Endothelial cell of umbilical vein (primary cell): ENCODE measurements at regions not wholly inside any gene's neighbourhood (a gene's known extent, or its start where the extent isn't known, plus 50 kb on each side); places are given as distances from the start of the nearest gene placed in this dataset.

Experiments
- BruUV-seq: library from RNA; stranded (reverse); fragments of 400-500 nt; replicated peaks from 2 replicates; lab custom pipeline; 2021; lab: Mats Ljungman, UMichigan
- CTCF ChIA-PET: fragments of 300-600, 350-600 bp; sonication (Branson Sonifier 250); formaldehyde crosslinking; loops from one replicate; lab custom pipeline; 2021; ENCODE audit warnings: antibody characterized with exemption, inconsistent platforms; lab: Charles Lee
- POLR2A ChIA-PET: fragments of 300-600, 350-600 bp; sonication (Branson Sonifier 250); formaldehyde crosslinking; loops from one replicate; lab custom pipeline; 2021; ENCODE audit warnings: antibody characterized with exemption, inconsistent platforms; lab: Charles Lee
- DNase-seq: peaks from one replicate; pipeline ENCODE4 v3.0.0-alpha.2; 2011; ENCODE audit warnings: low read depth, low spot score
- FAIRE-seq: peaks from 2 replicates; lab custom pipeline; 2011; peaks lifted over from hg19 to GRCh38; lab: Jason Lieb, UNC
- H2AFZ ChIP-seq: 2 replicates; pipeline ENCODE4 v1.6.0; 2012; ENCODE audit warnings: low read depth, low read length, control low read depth, inconsistent platforms
- H3K27ac ChIP-seq: 2 replicates; pipeline ENCODE4 v1.5.1; 2011; ENCODE audit warnings: low read depth, mild to moderate bottlenecking, control low read depth, low read length, moderate library complexity; ENCODE audit not compliant: insufficient read depth
- H3K27me3 ChIP-seq, 2 experiments: 2 replicates each; pipeline versions ENCODE4 v1.6.0 to v1.6.1; 2011; ENCODE audit warnings: low read length in 2 of 2, mixed read lengths in 1 of 2; ENCODE audit not compliant: control insufficient read depth in 2 of 2, insufficient read depth in 2 of 2
- H3K36me3 ChIP-seq, 2 experiments: 2 replicates in 1 of 2; 3 replicates in 1 of 2; pipeline ENCODE4 v1.5.1; 2011; ENCODE audit warnings: low read length in 2 of 2, mild to moderate bottlenecking in 1 of 2, moderate library complexity in 1 of 2; ENCODE audit not compliant: control insufficient read depth in 2 of 2, insufficient read depth in 2 of 2; ENCODE audit errors: extremely low read depth in 1 of 2
- H3K4me1 ChIP-seq: 3 replicates; pipeline ENCODE4 v1.5.1; 2011; ENCODE audit warnings: mild to moderate bottlenecking, low read length; ENCODE audit not compliant: control insufficient read depth, insufficient read depth; ENCODE audit errors: extremely low read depth
- H3K4me2 ChIP-seq: 2 replicates; pipeline ENCODE4 v1.6.1; 2011; ENCODE audit warnings: low read length, control low read depth, mixed read lengths; ENCODE audit not compliant: insufficient read depth
- H3K4me3 ChIP-seq, 3 experiments: fragments of 200-600 bp in 1 of 3; sonication (generic), shearing (Covaris generic) in 1 of 3; replicated peaks in 1 of 3; 2 replicates each; pipeline ENCODE4 v1.5.1; 2011 to 2016; ENCODE audit warnings: control low read depth in 3 of 3, low read length in 3 of 3, mild to moderate bottlenecking in 2 of 3, inconsistent platforms in 1 of 3, low read depth in 1 of 3, moderate library complexity in 1 of 3; ENCODE audit not compliant: insufficient read depth in 1 of 3
- H3K79me2 ChIP-seq: 2 replicates; pipeline ENCODE4 v1.6.0; 2012; ENCODE audit warnings: low read length, inconsistent platforms; ENCODE audit not compliant: control insufficient read depth, insufficient read depth
- H3K9ac ChIP-seq: replicated peaks from 2 replicates; pipeline ENCODE3; 2011; ENCODE audit warnings: low read length, control low read depth; ENCODE audit not compliant: insufficient read depth; ENCODE audit errors: extremely low read depth
- H3K9me1 ChIP-seq: replicated peaks from 3 replicates; pipeline ENCODE4 v1.6.0; 2011; ENCODE audit warnings: mild to moderate bottlenecking, low read length; ENCODE audit not compliant: control insufficient read depth, insufficient read depth; ENCODE audit errors: extremely low read depth
- H3K9me3 ChIP-seq: replicated peaks from 2 replicates; pipeline ENCODE4 v1.5.1; 2012; ENCODE audit warnings: low read length, inconsistent platforms; ENCODE audit not compliant: control insufficient read depth, insufficient read depth
- H4K20me1 ChIP-seq: replicated peaks from 2 replicates; pipeline ENCODE3; 2011; ENCODE audit warnings: mild to moderate bottlenecking, low read length; ENCODE audit not compliant: control insufficient read depth, insufficient read depth; ENCODE audit errors: extremely low read depth
- CTCF ChIP-seq, 2 donors: IDR thresholded peaks; 1 replicate in 1 of 2; 2 replicates in 1 of 2; pipeline ENCODE4 v1.5.1; 2011; ENCODE audit warnings: low read length in 2 of 2, mild to moderate bottlenecking in 2 of 2, moderate library complexity in 2 of 2, control low read depth in 1 of 2, inconsistent platforms in 1 of 2, low read depth in 1 of 2; ENCODE audit not compliant: insufficient read depth in 1 of 2; ENCODE audit errors: extremely low read depth in 1 of 2
- EZH2 ChIP-seq: IDR thresholded peaks from 2 replicates; pipeline ENCODE4 v1.6.1; 2012; ENCODE audit warnings: borderline replicate concordance, low read depth, mild to moderate bottlenecking, moderate library complexity, low read length, inconsistent platforms; ENCODE audit not compliant: severe bottlenecking
- FOS ChIP-seq: IDR thresholded peaks from 2 replicates; pipeline ENCODE4 v1.6.1; 2011; ENCODE audit warnings: mild to moderate bottlenecking, low read length, moderate library complexity, borderline replicate concordance; ENCODE audit not compliant: insufficient read depth
- GATA2 ChIP-seq: IDR thresholded peaks from 2 replicates; pipeline ENCODE4 v1.7.0; 2011; ENCODE audit warnings: low read depth, mild to moderate bottlenecking, moderate library complexity, mixed read lengths, low read length; ENCODE audit not compliant: insufficient read length, insufficient read depth
- JUN ChIP-seq: IDR thresholded peaks from 2 replicates; pipeline ENCODE4 v1.6.1; 2011; ENCODE audit warnings: borderline replicate concordance, low read depth; ENCODE audit not compliant: insufficient read length, insufficient read depth
- MAX ChIP-seq: IDR thresholded peaks from 2 replicates; pipeline ENCODE4 v1.6.1; 2011; ENCODE audit not compliant: insufficient read depth, insufficient read length
- MYC ChIP-seq: IDR thresholded peaks from one replicate; pipeline ENCODE4 v1.6.1; 2011; ENCODE audit warnings: mild to moderate bottlenecking, low read depth, low read length
- POLR2A ChIP-seq: IDR thresholded peaks from 2 replicates; pipeline ENCODE4 v1.6.1; 2012; ENCODE audit warnings: low read depth, mild to moderate bottlenecking, control low read depth, low read length
- POLR2AphosphoS5 ChIP-seq: IDR thresholded peaks from 2 replicates; pipeline ENCODE4 v1.6.1; 2012; ENCODE audit warnings: low read depth, mild to moderate bottlenecking, control low read depth, low read length, moderate library complexity; ENCODE audit not compliant: insufficient read depth
- dilution Hi-C: fragments of 300-500 bp; cut with MboI; formaldehyde crosslinking; loops from one replicate; pipeline ENCODE4 v1.15.0; 2019; ENCODE audit warnings: low sequenced_read_pairs; ENCODE audit not compliant: extremely low pct_ligation_motif_present
- intact Hi-C: fragments of 100-400 bp; cut with micrococcal nuclease; formaldehyde crosslinking; loops from one replicate; pipeline ENCODE4 v1.10.0; 2022

GRCh38 chr2:173649527-173650219 lies 295.0 kb downstream of the CDCA7 start:
- BruUV-seq, result no TSS peak
- Histone ChIP-seq H2AFZ (no peak overlapping the region), H3K27ac (no peak overlapping the region), H3K9ac (no peak overlapping the region), H4K20me1 (no peaks in the 10 kb centered on the region), H3K79me2 (no peaks in the 10 kb centered on the region), H3K9me3 (no peaks in the 10 kb centered on the region), H3K4me2 (no peak overlapping the region), H3K27me3 (peaks cover 0 to 3% of the 10 kb centered on the region in 2 experiments), H3K4me3 (no peak overlapping the region), H3K9me1 (no peaks in the 10 kb centered on the region), H3K4me1 (no peaks in the 10 kb centered on the region), H3K36me3 (no peaks in the 10 kb centered on the region)
- TF ChIP-seq EZH2, result no peak
- TF ChIP-seq CTCF (IDR thresholded peaks at IDR 0.05; ENCODE audit: extremely low read depth in 1 of 2, insufficient read depth in 1 of 2, low read depth in 1 of 2, low read length in 2 of 2), result no peak
- no peak for TF ChIP-seq JUN
- TF ChIP-seq POLR2A, result no peak
- no peak for TF ChIP-seq POLR2AphosphoS5
- no peak for TF ChIP-seq MAX
- TF ChIP-seq FOS, result no peak
- TF ChIP-seq MYC, result no peak
- no peak for TF ChIP-seq GATA2
- ChIA-PET POLR2A (no interaction called here), CTCF (interaction anchor here (0.6 to 0.9 kb wide), 2 partner anchors 17 to 59 kb away, joined by 3 read pairs; no protein-coding TSS in a partner anchor)
- DNase-seq (no peak), FAIRE-seq (no peak)
- intact Hi-C loops, result no loop called here
- dilution Hi-C loops, result no loop called here
